GM08714 (cell line): ENCODE measurements at regions not wholly inside any gene's neighbourhood (a gene's known extent, or its start where the extent isn't known, plus 50 kb on each side); places are given as distances from the start of the nearest gene placed in this dataset.

Source experiments
- H3K4me3 ChIP-seq: fragments of 200-500 bp; sonication (Bioruptor generic); 2 replicates; pipeline ENCODE4 v1.5.1; 2014; ENCODE audit warnings: mild to moderate bottlenecking, low read length, inconsistent platforms
- ZNF274 ChIP-seq: IDR thresholded peaks from 2 replicates; pipeline ENCODE4 v1.6.1; 2012; ENCODE audit warnings: mild to moderate bottlenecking, low read depth, low read length

- no peak for TF ChIP-seq ZNF274
Observed at GRCh38 chr5:124560370-124560769, 186.1 kb downstream of the ZNF608 start.

GRCh38 chr5:124557761-124558160 is 188.7 kb downstream of the ZNF608 start:
- H3K4me3 ChIP-seq: no peak overlapping the region
- no peak for TF ChIP-seq ZNF274

More at GRCh38 chr5:124560370-124560769, 186.1 kb downstream of the ZNF608 start:
- H3K4me3 ChIP-seq: no peak overlapping the region

- no peak for TF ChIP-seq ZNF274
- H3K4me3 ChIP-seq: no peak overlapping the region
Observed at GRCh38 chr5:124554746-124555578, 191.5 kb downstream of the ZNF608 start.

- no peak overlapping the region for H3K4me3 ChIP-seq
- TF ChIP-seq ZNF274: no peak
Observed at GRCh38 chr5:124553911-124554310, 192.5 kb downstream of the ZNF608 start.

- TF ChIP-seq ZNF274: no peak
- no peak overlapping the region for H3K4me3 ChIP-seq
Observed at GRCh38 chr5:124552526-124552925, 193.9 kb downstream of the ZNF608 start.

GRCh38 chr5:124551939-124552279 is 194.5 kb downstream of the ZNF608 start:
- TF ChIP-seq ZNF274: no peak

GRCh38 chr5:124550731-124551130 is 195.7 kb downstream of the ZNF608 start:
- no peak for TF ChIP-seq ZNF274
- H3K4me3 ChIP-seq: no peak overlapping the region

More at GRCh38 chr5:124551939-124552279, 194.5 kb downstream of the ZNF608 start:
- H3K4me3 ChIP-seq: no peak overlapping the region

GRCh38 chr5:124549891-124550436 is 196.5 kb downstream of the ZNF608 start:
- no peak for TF ChIP-seq ZNF274
- no peak overlapping the region for H3K4me3 ChIP-seq

- no peak overlapping the region for H3K4me3 ChIP-seq
Observed at GRCh38 chr5:124546643-124547042, 199.8 kb downstream of the ZNF608 start.

GRCh38 chr5:124544366-124545055 is 201.9 kb downstream of the ZNF608 start:
- H3K4me3 ChIP-seq: no peak overlapping the region
- no peak for TF ChIP-seq ZNF274

More at GRCh38 chr5:124546643-124547042, 199.8 kb downstream of the ZNF608 start:
- no peak for TF ChIP-seq ZNF274

- TF ChIP-seq ZNF274: no peak
- H3K4me3 ChIP-seq: no peak overlapping the region
Observed at GRCh38 chr5:124538931-124539330, 207.5 kb downstream of the ZNF608 start.

GRCh38 chr5:124538191-124538590 is 208.2 kb downstream of the ZNF608 start:
- no peak overlapping the region for H3K4me3 ChIP-seq
- TF ChIP-seq ZNF274: no peak

- no peak for TF ChIP-seq ZNF274
- H3K4me3 ChIP-seq: no peak overlapping the region
Observed at GRCh38 chr5:124537522-124537921, 208.9 kb downstream of the ZNF608 start.

GRCh38 chr5:124537107-124537506 is 209.3 kb downstream of the ZNF608 start:
- no peak for TF ChIP-seq ZNF274
- H3K4me3 ChIP-seq: no peak overlapping the region

- TF ChIP-seq ZNF274: no peak
- no peak overlapping the region for H3K4me3 ChIP-seq
Observed at GRCh38 chr5:124536333-124536732, 210.1 kb downstream of the ZNF608 start.
